ENCODE measurements at regions not wholly inside any gene's neighbourhood (a gene's known extent, or its start where the extent isn't known, plus 50 kb on each side); places are given as distances from the start of the nearest gene placed in this dataset.
"Not testable (repeated sequence)": the region's sequence is repeated elsewhere in the genome, so short reads cannot be mapped to it uniquely, and the experiment has no call there.

GRCh38 chr7:12917801-12918200, 230.4 kb downstream of the ARL4A start:
- Histone ChIP-seq H3K4me1 (ENCODE audit: control insufficient read depth, insufficient read depth, low read length) (no peaks in the 10 kb centered on the region), H3K9ac (ENCODE audit: low read depth, low read length) (no peak overlapping the region), H3K4me2 (ENCODE audit: low read length) (no peak overlapping the region), H3K4me3 (ENCODE audit: low read length) (no peak overlapping the region), H3K9me3 (replicated peaks; ENCODE audit: low read length) (no peaks in the 10 kb centered on the region), H3K36me3 (ENCODE audit: insufficient read depth, low read length) (no peaks in the 10 kb centered on the region), H3K27me3 (ENCODE audit: control insufficient read depth, insufficient read depth, low read length) (no peaks in the 10 kb centered on the region)

GRCh38 chr7:12921751-12922345, 234.4 kb downstream of the ARL4A start:
- Histone ChIP-seq H3K4me1 (ENCODE audit: control insufficient read depth, insufficient read depth, low read length) (peaks cover 7% of the 10 kb centered on the region), H3K9ac (ENCODE audit: low read depth, low read length) (no peak overlapping the region), H3K27me3 (ENCODE audit: control insufficient read depth, insufficient read depth, low read length) (no peaks in the 10 kb centered on the region)

GRCh38 chr7:12923971-12924370, 236.5 kb downstream of the ARL4A start:
- H3K4me1 ChIP-seq (ENCODE audit: control insufficient read depth, insufficient read depth, low read length): peaks cover 7% of the 10 kb centered on the region
- H3K4me2 ChIP-seq (ENCODE audit: low read length): no peak overlapping the region
- no peak overlapping the region for H3K4me3 ChIP-seq (ENCODE audit: low read length)
- H3K27me3 ChIP-seq (ENCODE audit: control insufficient read depth, insufficient read depth, low read length): no peaks in the 10 kb centered on the region
- H3K36me3 ChIP-seq (ENCODE audit: insufficient read depth, low read length): no peaks in the 10 kb centered on the region
- H3K9me3 ChIP-seq (replicated peaks; ENCODE audit: low read length): no peaks in the 10 kb centered on the region
- H3K9ac ChIP-seq (ENCODE audit: low read depth, low read length): no peak overlapping the region

More at GRCh38 chr7:12921751-12922345, 234.4 kb downstream of the ARL4A start:
- no peaks in the 10 kb centered on the region for H3K9me3 ChIP-seq (replicated peaks; ENCODE audit: low read length)
- no peak overlapping the region for H3K4me2 ChIP-seq (ENCODE audit: low read length)
- no peak overlapping the region for H3K4me3 ChIP-seq (ENCODE audit: low read length)
- H3K36me3 ChIP-seq (ENCODE audit: insufficient read depth, low read length): no peaks in the 10 kb centered on the region

- Histone ChIP-seq H3K4me2 (ENCODE audit: low read length) (no peak overlapping the region), H3K27me3 (ENCODE audit: control insufficient read depth, insufficient read depth, low read length) (no peaks in the 10 kb centered on the region), H3K9ac (ENCODE audit: low read depth, low read length) (no peak overlapping the region), H3K4me1 (ENCODE audit: control insufficient read depth, insufficient read depth, low read length) (peaks cover 7% of the 10 kb centered on the region), H3K4me3 (ENCODE audit: low read length) (no peak overlapping the region), H3K36me3 (ENCODE audit: insufficient read depth, low read length) (no peaks in the 10 kb centered on the region), H3K9me3 (replicated peaks; ENCODE audit: low read length) (no peaks in the 10 kb centered on the region)
Observed at GRCh38 chr7:12926206-12926605, 238.8 kb downstream of the ARL4A start.

GRCh38 chr7:12927635-12928434, 240.4 kb downstream of the ARL4A start:
- Histone ChIP-seq H3K4me2 (ENCODE audit: low read length) (no peak overlapping the region), H3K4me1 (ENCODE audit: control insufficient read depth, insufficient read depth, low read length) (peaks cover 7% of the 10 kb centered on the region), H3K4me3 (ENCODE audit: low read length) (no peak overlapping the region), H3K27me3 (ENCODE audit: control insufficient read depth, insufficient read depth, low read length) (no peaks in the 10 kb centered on the region), H3K9ac (ENCODE audit: low read depth, low read length) (no peak overlapping the region), H3K9me3 (replicated peaks; ENCODE audit: low read length) (no peaks in the 10 kb centered on the region), H3K36me3 (ENCODE audit: insufficient read depth, low read length) (no peaks in the 10 kb centered on the region)

GRCh38 chr7:12929476-12930140, 242.2 kb downstream of the ARL4A start:
- Histone ChIP-seq H3K4me2 (ENCODE audit: low read length) (no peak overlapping the region), H3K4me1 (ENCODE audit: control insufficient read depth, insufficient read depth, low read length) (no peaks in the 10 kb centered on the region), H3K27me3 (ENCODE audit: control insufficient read depth, insufficient read depth, low read length) (no peaks in the 10 kb centered on the region), H3K4me3 (ENCODE audit: low read length) (no peak overlapping the region), H3K9me3 (replicated peaks; ENCODE audit: low read length) (no peaks in the 10 kb centered on the region), H3K36me3 (ENCODE audit: insufficient read depth, low read length) (no peaks in the 10 kb centered on the region), H3K9ac (ENCODE audit: low read depth, low read length) (no peak overlapping the region)

- Histone ChIP-seq H3K36me3 (ENCODE audit: insufficient read depth, low read length) (no peaks in the 10 kb centered on the region), H3K4me1 (ENCODE audit: control insufficient read depth, insufficient read depth, low read length) (no peaks in the 10 kb centered on the region), H3K4me3 (ENCODE audit: low read length) (no peak overlapping the region), H3K9me3 (replicated peaks; ENCODE audit: low read length) (no peaks in the 10 kb centered on the region), H3K4me2 (ENCODE audit: low read length) (no peak overlapping the region), H3K9ac (ENCODE audit: low read depth, low read length) (no peak overlapping the region), H3K27me3 (ENCODE audit: control insufficient read depth, insufficient read depth, low read length) (no peaks in the 10 kb centered on the region)
Observed at GRCh38 chr7:12930534-12930933, 243.1 kb downstream of the ARL4A start.

GRCh38 chr7:12931465-12931864, 244.0 kb downstream of the ARL4A start:
- H3K4me1 ChIP-seq (ENCODE audit: control insufficient read depth, insufficient read depth, low read length); H3K4me2 ChIP-seq (ENCODE audit: low read length); H3K9me3 ChIP-seq (replicated peaks; ENCODE audit: low read length); H3K4me3 ChIP-seq (ENCODE audit: low read length); H3K36me3 ChIP-seq (ENCODE audit: insufficient read depth, low read length); H3K27me3 ChIP-seq (ENCODE audit: control insufficient read depth, insufficient read depth, low read length); H3K9ac ChIP-seq (ENCODE audit: low read depth, low read length): not testable (repeated sequence)

- H3K9ac ChIP-seq (ENCODE audit: low read depth, low read length): no peak overlapping the region
- H3K4me2 ChIP-seq (ENCODE audit: low read length): no peak overlapping the region
- no peaks in the 10 kb centered on the region for H3K27me3 ChIP-seq (ENCODE audit: control insufficient read depth, insufficient read depth, low read length)
- H3K4me1 ChIP-seq (ENCODE audit: control insufficient read depth, insufficient read depth, low read length): peaks cover 6% of the 10 kb centered on the region
- H3K36me3 ChIP-seq (ENCODE audit: insufficient read depth, low read length): no peaks in the 10 kb centered on the region
- H3K4me3 ChIP-seq (ENCODE audit: low read length): no peak overlapping the region
- no peaks in the 10 kb centered on the region for H3K9me3 ChIP-seq (replicated peaks; ENCODE audit: low read length)
Observed at GRCh38 chr7:12939694-12940093, 252.3 kb downstream of the ARL4A start.

GRCh38 chr7:12941512-12941911, 254.1 kb downstream of the ARL4A start:
- H3K27me3 ChIP-seq (ENCODE audit: control insufficient read depth, insufficient read depth, low read length): no peaks in the 10 kb centered on the region
- peaks cover 6% of the 10 kb centered on the region for H3K4me1 ChIP-seq (ENCODE audit: control insufficient read depth, insufficient read depth, low read length)
- H3K9ac ChIP-seq (ENCODE audit: low read depth, low read length): no peak overlapping the region
- H3K4me2 ChIP-seq (ENCODE audit: low read length): no peak overlapping the region
- H3K4me3 ChIP-seq (ENCODE audit: low read length): no peak overlapping the region
- H3K9me3 ChIP-seq (replicated peaks; ENCODE audit: low read length): no peaks in the 10 kb centered on the region
- H3K36me3 ChIP-seq (ENCODE audit: insufficient read depth, low read length): no peaks in the 10 kb centered on the region

GRCh38 chr7:12942609-12943008, 255.2 kb downstream of the ARL4A start:
- Histone ChIP-seq H3K9ac (ENCODE audit: low read depth, low read length) (no peak overlapping the region), H3K36me3 (ENCODE audit: insufficient read depth, low read length) (no peaks in the 10 kb centered on the region), H3K27me3 (ENCODE audit: control insufficient read depth, insufficient read depth, low read length) (no peaks in the 10 kb centered on the region), H3K4me2 (ENCODE audit: low read length) (no peak overlapping the region), H3K4me1 (ENCODE audit: control insufficient read depth, insufficient read depth, low read length) (peaks cover 6% of the 10 kb centered on the region), H3K4me3 (ENCODE audit: low read length) (no peak overlapping the region), H3K9me3 (replicated peaks; ENCODE audit: low read length) (no peaks in the 10 kb centered on the region)
